ENCODE measurements at regions not wholly inside any gene's neighbourhood (a gene's known extent, or its start where the extent isn't known, plus 50 kb on each side); places are given as distances from the start of the nearest gene placed in this dataset.

DNA sequence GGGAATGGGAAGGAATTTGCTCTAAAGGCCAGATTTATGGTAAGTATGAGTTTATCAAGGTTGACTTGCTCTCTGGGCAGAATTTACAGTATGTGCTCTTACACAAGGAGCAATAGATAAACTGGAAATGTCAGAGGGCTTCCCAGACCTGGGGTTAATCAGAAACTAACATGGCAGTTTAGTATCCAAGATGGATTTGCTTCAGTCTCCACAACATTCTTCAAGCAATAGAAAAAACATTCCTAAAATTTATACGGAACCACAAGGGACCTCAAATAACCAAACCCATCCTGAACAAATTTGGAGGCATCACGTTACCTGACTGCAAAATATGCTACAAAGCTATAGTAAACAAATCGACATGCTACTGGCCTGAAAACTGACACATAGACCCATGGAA, 606.7 kb upstream of the CHRM3 start:
- Mint-ChIP-seq H3K36me3 (ENCODE audit: insufficient read depth) (no peaks in the 10 kb centered on the region), H3K27ac (no peak overlapping the region), H3K4me3 (ENCODE audit: low read depth) (no peak overlapping the region), H3K27me3 (no peaks in the 10 kb centered on the region), H3K9me3 (ENCODE audit: low read depth) (no peaks in the 10 kb centered on the region), H3K4me1 (ENCODE audit: low read depth) (no peaks in the 10 kb centered on the region)
- no peak for DNase-seq (ENCODE audit: low spot score, unreplicated experiment)
- TF ChIP-seq CTCF (IDR thresholded peaks at IDR 0.05; ENCODE audit: unreplicated experiment) = no peak

GRCh38 chr1:238778113-238778512, 608.3 kb upstream of the CHRM3 start:
- TF ChIP-seq CTCF (IDR thresholded peaks at IDR 0.05; ENCODE audit: unreplicated experiment) = no peak

GRCh38 chr1:238777551-238777950, 608.8 kb upstream of the CHRM3 start:
- Mint-ChIP-seq H3K36me3 (ENCODE audit: insufficient read depth) (no peaks in the 10 kb centered on the region), H3K4me1 (ENCODE audit: low read depth) (no peaks in the 10 kb centered on the region), H3K4me3 (ENCODE audit: low read depth) (no peak overlapping the region), H3K9me3 (ENCODE audit: low read depth) (no peaks in the 10 kb centered on the region), H3K27ac (no peak overlapping the region), H3K27me3 (no peaks in the 10 kb centered on the region)
- DNase-seq (ENCODE audit: low spot score, unreplicated experiment) = no peak
- no peak for TF ChIP-seq CTCF (IDR thresholded peaks at IDR 0.05; ENCODE audit: unreplicated experiment)

More at GRCh38 chr1:238778113-238778512, 608.3 kb upstream of the CHRM3 start:
- no peak overlapping the region for H3K4me3 Mint-ChIP-seq (ENCODE audit: low read depth)
- no peaks in the 10 kb centered on the region for H3K36me3 Mint-ChIP-seq (ENCODE audit: insufficient read depth)
- no peaks in the 10 kb centered on the region for H3K4me1 Mint-ChIP-seq (ENCODE audit: low read depth)
- DNase-seq (ENCODE audit: low spot score, unreplicated experiment) = no peak
- no peaks in the 10 kb centered on the region for H3K27me3 Mint-ChIP-seq
- no peak overlapping the region for H3K27ac Mint-ChIP-seq
- H3K9me3 Mint-ChIP-seq (ENCODE audit: low read depth) = no peaks in the 10 kb centered on the region

GRCh38 chr1:238776126-238776525, 610.2 kb upstream of the CHRM3 start:
- no peak for DNase-seq (ENCODE audit: low spot score, unreplicated experiment)
- Mint-ChIP-seq H3K27me3 (no peaks in the 10 kb centered on the region), H3K27ac (no peak overlapping the region), H3K36me3 (ENCODE audit: insufficient read depth) (no peaks in the 10 kb centered on the region), H3K4me3 (ENCODE audit: low read depth) (no peak overlapping the region), H3K4me1 (ENCODE audit: low read depth) (no peaks in the 10 kb centered on the region), H3K9me3 (ENCODE audit: low read depth) (no peaks in the 10 kb centered on the region)
- TF ChIP-seq CTCF (IDR thresholded peaks at IDR 0.05; ENCODE audit: unreplicated experiment) = no peak

DNA sequence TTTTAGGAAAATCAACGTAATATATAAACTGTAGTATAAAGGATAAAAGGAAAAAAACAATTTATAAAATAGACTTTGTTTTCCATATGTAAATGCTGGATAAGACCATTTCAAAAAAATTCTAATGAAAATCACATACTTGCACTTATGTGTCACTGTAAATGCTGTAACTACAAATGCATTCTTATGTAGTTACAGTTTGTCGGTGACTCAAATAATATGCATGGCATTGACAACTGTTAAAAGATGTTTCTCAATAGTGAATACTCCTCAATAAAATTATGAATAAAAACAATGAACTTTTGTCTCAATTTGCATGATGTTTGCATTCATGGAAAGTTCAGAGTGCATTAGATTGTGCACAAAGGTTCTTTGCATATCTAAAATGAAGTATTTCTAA, 614.0 kb upstream of the CHRM3 start:
- H3K4me3 Mint-ChIP-seq (ENCODE audit: low read depth) = no peak overlapping the region
- no peak overlapping the region for H3K27ac Mint-ChIP-seq
- no peaks in the 10 kb centered on the region for H3K4me1 Mint-ChIP-seq (ENCODE audit: low read depth)
- no peak for TF ChIP-seq CTCF (IDR thresholded peaks at IDR 0.05; ENCODE audit: unreplicated experiment)
- H3K36me3 Mint-ChIP-seq (ENCODE audit: insufficient read depth) = no peaks in the 10 kb centered on the region
- H3K27me3 Mint-ChIP-seq = no peaks in the 10 kb centered on the region
- no peak for DNase-seq (ENCODE audit: low spot score, unreplicated experiment)
- no peaks in the 10 kb centered on the region for H3K9me3 Mint-ChIP-seq (ENCODE audit: low read depth)

Data from progenitor cell of endocrine pancreas (in vitro differentiated cells).